PC-3 (cell line): ENCODE measurements at regions not wholly inside any gene's neighbourhood (a gene's known extent, or its start where the extent isn't known, plus 50 kb on each side); places are given as distances from the start of the nearest gene placed in this dataset.

Source experiments
- ATAC-seq: fragments of 200-7000 bp; cut with Tn5 transposase; 2 replicates; pipeline ENCODE4 v1.9.1; 2020; ENCODE audit warnings: mild to moderate bottlenecking, moderate library complexity
- BruUV-seq: library from RNA; stranded (reverse); fragments of 400-500 nt; replicated peaks from 2 replicates; lab custom pipeline; 2021; lab: Mats Ljungman, UMichigan
- CTCF ChIA-PET: fragments of 300-600 bp; sonication (Branson Sonifier 250); formaldehyde crosslinking; loops from one replicate; lab custom pipeline; 2022; ENCODE audit warnings: antibody characterized with exemption; lab: Charles Lee
- POLR2A ChIA-PET: fragments of 300-600 bp; sonication (Branson Sonifier 250); formaldehyde crosslinking; loops from one replicate; lab custom pipeline; 2022; ENCODE audit warnings: antibody characterized with exemption; ENCODE audit not compliant: unreplicated experiment; lab: Charles Lee
- DNase-seq: peaks from one replicate; pipeline ENCODE4 v3.0.0-alpha.2; 2015
- H2AFZ ChIP-seq: fragments of 300-600 bp; sonication (generic); 2 replicates; pipeline ENCODE4 v1.6.0; 2016; ENCODE audit warnings: antibody characterized with exemption, low read length
- H3F3A ChIP-seq: fragments of 300-600 bp; sonication (generic); one replicate; pipeline ENCODE4 v1.6.0; 2017; ENCODE audit warnings: antibody characterized with exemption, low read length, control low read depth, mild to moderate bottlenecking; ENCODE audit not compliant: unreplicated experiment
- H3K27ac ChIP-seq: fragments of 300-600 bp; sonication (generic); 2 replicates; pipeline ENCODE4 v1.5.1; 2016; ENCODE audit warnings: mild to moderate bottlenecking, low read length
- H3K27me3 ChIP-seq: fragments of 300-600 bp; sonication (generic); 2 replicates; pipeline ENCODE4 v1.6.1; 2016; ENCODE audit warnings: low read length, mixed read lengths
- H3K36me3 ChIP-seq: fragments of 300-600 bp; sonication (generic); 2 replicates; pipeline ENCODE4 v1.6.1; 2016; ENCODE audit warnings: low read depth, mixed run types, low read length, mixed read lengths
- H3K4me1 ChIP-seq: fragments of 300-600 bp; sonication (generic); 2 replicates; pipeline ENCODE4 v1.5.1; 2016; ENCODE audit warnings: low read length; ENCODE audit not compliant: insufficient read depth
- H3K4me2 ChIP-seq: fragments of 300-600 bp; sonication (generic); 2 replicates; pipeline ENCODE4 v1.6.0; 2016; ENCODE audit warnings: low read length
- H3K4me3 ChIP-seq: fragments of 300-600 bp; sonication (generic); 2 replicates; pipeline ENCODE4 v1.5.1; 2016; ENCODE audit warnings: mild to moderate bottlenecking, low read length, mixed read lengths
- H3K79me2 ChIP-seq: fragments of 300-600 bp; sonication (generic); 2 replicates; pipeline ENCODE4 v1.6.1; 2017; ENCODE audit warnings: low read length, mixed read lengths
- H3K9ac ChIP-seq: fragments of 300-600 bp; sonication (generic); 2 replicates; pipeline ENCODE4 v1.6.0; 2016; ENCODE audit warnings: mild to moderate bottlenecking, low read length
- H3K9me2 ChIP-seq: fragments of 300-600 bp; sonication (generic); replicated peaks from 2 replicates; pipeline ENCODE4 v1.6.1; 2016; ENCODE audit warnings: mixed run types, low read length, mixed read lengths
- H3K9me3 ChIP-seq: fragments of 300-600 bp; sonication (generic); 2 replicates; pipeline ENCODE4 v1.6.1; 2016; ENCODE audit warnings: low read length, mixed read lengths
- H4K20me1 ChIP-seq: fragments of 300-600 bp; sonication (generic); 2 replicates; pipeline ENCODE4 v1.6.1; 2016; ENCODE audit warnings: low read length, mixed read lengths
- CTCF ChIP-seq: fragments of 300-600 bp; sonication (generic); conservative IDR thresholded peaks from 2 replicates; pipeline ENCODE4 v1.5.1; 2017; ENCODE audit warnings: antibody characterized with exemption, low read depth, mild to moderate bottlenecking, low read length
- EZH2 ChIP-seq: fragments of 300-600 bp; sonication (generic); IDR thresholded peaks from one replicate; pipeline ENCODE4 v1.6.1; 2017; ENCODE audit warnings: antibody characterized with exemption, mild to moderate bottlenecking, low read length; ENCODE audit not compliant: unreplicated experiment
- EZH2phosphoT487 ChIP-seq: fragments of 300-600 bp; sonication (generic); IDR thresholded peaks from 2 replicates; pipeline ENCODE4 v1.6.1; 2018; ENCODE audit warnings: mild to moderate bottlenecking, antibody characterized with exemption, low read length, borderline replicate concordance
- intact Hi-C: fragments of 100-400 bp; cut with micrococcal nuclease; formaldehyde crosslinking; loops from 2 replicates; pipeline ENCODE4 v1.9.0; 2023

- TF ChIP-seq EZH2: no peak
- TF ChIP-seq CTCF: no peak
- no peak for TF ChIP-seq EZH2phosphoT487
- ChIA-PET POLR2A (no interaction called here), CTCF (no interaction called here)
- Histone ChIP-seq H3K9ac (no peak overlapping the region), H3K79me2 (no peaks in the 10 kb centered on the region), H3F3A (no peaks in the 10 kb centered on the region), H3K27ac (no peak overlapping the region), H4K20me1 (no peaks in the 10 kb centered on the region), H3K4me2 (no peak overlapping the region), H3K9me3 (no peaks in the 10 kb centered on the region), H3K27me3 (no peaks in the 10 kb centered on the region), H3K4me3 (no peak overlapping the region), H3K9me2 (no peaks in the 10 kb centered on the region), H2AFZ (no peak overlapping the region), H3K4me1 (no peaks in the 10 kb centered on the region), H3K36me3 (no peaks in the 10 kb centered on the region)
- DNase-seq (no peak), ATAC-seq (no peak)
- BruUV-seq: no TSS peak
- intact Hi-C loops: no loop called here
These were observed 75.1 kb upstream of the CAPRIN2 start for GRCh38 chr12:30829876-30830275.

GRCh38 chr12:30828686-30829085 lies 73.9 kb upstream of the CAPRIN2 start:
- H3K9me3 ChIP-seq: no peaks in the 10 kb centered on the region
- no peak overlapping the region for H2AFZ ChIP-seq
- H3K79me2 ChIP-seq: no peaks in the 10 kb centered on the region
- ATAC-seq (no peak), DNase-seq (peak; percentile 14)
- no peaks in the 10 kb centered on the region for H3K9me2 ChIP-seq
- no peak overlapping the region for H3K9ac ChIP-seq
- BruUV-seq: no TSS peak
- no peaks in the 10 kb centered on the region for H3K36me3 ChIP-seq
- TF ChIP-seq CTCF (no peak), EZH2 (no peak), EZH2phosphoT487 (no peak)
- H3K4me2 ChIP-seq: no peak overlapping the region
- no peaks in the 10 kb centered on the region for H3K4me1 ChIP-seq
- no peak overlapping the region for H3K4me3 ChIP-seq
- no peaks in the 10 kb centered on the region for H4K20me1 ChIP-seq
- H3K27me3 ChIP-seq: no peaks in the 10 kb centered on the region
- H3K27ac ChIP-seq: no peak overlapping the region
- POLR2A ChIA-PET: no interaction called here
- H3F3A ChIP-seq: no peaks in the 10 kb centered on the region
- CTCF ChIA-PET: no interaction called here
- intact Hi-C loops: no loop called here

- Histone ChIP-seq H3K79me2 (no peaks in the 10 kb centered on the region), H2AFZ (no peak overlapping the region), H3K36me3 (no peaks in the 10 kb centered on the region), H3K9ac (no peak overlapping the region), H3F3A (no peaks in the 10 kb centered on the region), H3K9me2 (no peaks in the 10 kb centered on the region), H3K27ac (no peak overlapping the region), H4K20me1 (no peaks in the 10 kb centered on the region), H3K4me1 (no peaks in the 10 kb centered on the region), H3K9me3 (no peaks in the 10 kb centered on the region), H3K4me3 (no peak overlapping the region), H3K27me3 (no peaks in the 10 kb centered on the region), H3K4me2 (no peak overlapping the region)
- CTCF ChIA-PET: no interaction called here
- BruUV-seq: no TSS peak
- POLR2A ChIA-PET: no interaction called here
- TF ChIP-seq EZH2: no peak
- no peak for TF ChIP-seq EZH2phosphoT487
- TF ChIP-seq CTCF: no peak
- intact Hi-C loops: no loop called here
- no peak for ATAC-seq
- DNase-seq: no peak
These were observed 72.6 kb upstream of the CAPRIN2 start for GRCh38 chr12:30827101-30828066.
